G401 (cell line): ENCODE measurements at regions not wholly inside any gene's neighbourhood (a gene's known extent, or its start where the extent isn't known, plus 50 kb on each side); places are given as distances from the start of the nearest gene placed in this dataset.

Source experiments
- DNase-seq: peaks from one replicate; pipeline ENCODE4 v3.0.0-alpha.2; 2015; ENCODE audit warnings: low spot score
- in situ Hi-C: cut with HindIII; loops from 2 replicates; pipeline ENCODE4 v1.10.0; 2016; ENCODE audit warnings: low sequenced_read_pairs, mixed read lengths

DNA sequence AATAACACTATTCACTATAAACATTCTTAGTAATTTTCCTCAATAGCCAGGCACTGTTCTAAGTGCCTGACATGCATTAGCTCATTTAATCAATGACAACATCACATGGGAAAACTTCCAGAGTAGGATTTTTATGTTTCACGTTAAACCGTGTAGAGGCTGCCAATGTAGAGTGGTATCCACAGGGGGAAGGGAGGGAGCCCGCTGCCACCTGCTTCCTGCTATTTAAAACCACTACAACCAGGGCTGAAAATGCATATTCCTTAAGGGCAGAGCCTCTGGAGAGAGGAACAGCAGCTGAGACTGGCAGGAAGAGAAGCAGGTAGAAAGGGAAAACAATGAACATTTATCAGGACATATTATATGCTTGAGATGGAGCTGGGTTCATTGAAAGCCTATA, 684.3 kb upstream of the AUTS2 start:
- in situ Hi-C loops: no loop called here

DNA sequence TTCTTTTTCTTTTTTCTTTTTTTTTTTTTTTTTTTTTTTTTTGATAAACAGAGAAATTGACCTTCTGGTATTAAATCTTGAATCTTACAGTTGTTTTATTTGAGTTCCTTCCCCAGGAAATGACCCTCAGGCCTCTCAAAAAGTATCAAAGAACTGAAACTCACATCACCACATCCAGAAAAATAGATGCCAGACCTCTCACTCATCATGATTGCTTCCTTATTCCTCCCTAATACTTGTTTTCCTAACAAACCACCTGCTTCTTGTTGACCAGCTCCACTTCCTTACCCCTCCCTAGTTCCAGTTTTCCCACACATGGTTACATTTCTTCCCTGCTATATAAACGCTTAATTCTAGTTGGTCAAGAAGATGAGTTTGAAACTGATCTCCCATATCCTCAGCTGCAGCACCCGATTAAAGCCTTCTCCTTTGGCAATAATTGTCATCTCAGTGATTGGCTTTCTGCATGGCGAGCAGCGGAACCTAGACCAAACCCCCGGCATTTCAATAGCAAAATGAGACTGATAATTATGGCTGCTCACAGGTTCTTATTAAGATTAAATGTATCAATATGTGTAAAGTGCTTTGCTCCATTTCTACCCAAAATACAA, 681.1 kb upstream of the AUTS2 start:
- no peak for DNase-seq
- in situ Hi-C loops: no loop called here

More for the DNA sequence above, 684.3 kb upstream of the AUTS2 start:
- DNase-seq: no peak

DNA sequence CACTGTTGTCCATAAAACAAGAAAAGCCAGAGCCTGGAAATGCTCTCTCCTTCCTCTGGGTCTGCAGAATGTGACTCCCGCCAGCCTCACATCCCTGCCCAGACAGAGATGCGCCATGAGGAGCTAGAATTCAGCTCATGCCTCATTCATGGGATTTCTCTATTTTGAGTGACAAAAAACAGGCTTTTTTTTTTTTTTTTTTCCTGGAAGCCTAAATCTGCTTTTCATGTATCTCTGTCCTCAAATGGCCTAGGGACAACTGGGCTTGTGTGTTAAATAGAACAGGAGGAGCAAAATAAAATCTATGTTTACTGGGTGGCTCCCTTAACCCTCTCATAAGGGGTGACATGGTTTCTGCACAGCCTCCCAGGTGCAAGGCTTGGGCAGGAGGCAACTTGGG, 679.7 kb upstream of the AUTS2 start:
- no peak for DNase-seq
- in situ Hi-C loops: no loop called here

DNA sequence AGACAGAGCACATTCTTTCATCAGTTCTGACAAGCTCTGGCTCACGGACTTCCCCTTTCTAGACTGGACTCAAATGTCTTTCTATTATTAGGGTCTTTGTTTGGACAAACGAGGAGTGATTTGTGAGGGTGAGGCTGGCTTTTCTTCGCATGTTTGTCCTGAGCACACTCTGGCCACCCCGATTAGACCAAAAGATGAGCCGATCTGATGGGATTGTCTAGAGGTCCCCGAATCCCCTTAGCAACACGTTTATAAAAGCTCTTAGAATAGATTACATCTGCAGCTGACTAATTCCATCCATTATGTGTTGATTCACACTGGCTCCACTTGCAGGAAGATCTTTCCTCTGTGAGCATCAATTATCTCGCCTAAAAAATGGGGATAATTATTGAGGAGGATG, 675.4 kb upstream of the AUTS2 start:
- no peak for DNase-seq
- in situ Hi-C loops: no loop called here

DNA sequence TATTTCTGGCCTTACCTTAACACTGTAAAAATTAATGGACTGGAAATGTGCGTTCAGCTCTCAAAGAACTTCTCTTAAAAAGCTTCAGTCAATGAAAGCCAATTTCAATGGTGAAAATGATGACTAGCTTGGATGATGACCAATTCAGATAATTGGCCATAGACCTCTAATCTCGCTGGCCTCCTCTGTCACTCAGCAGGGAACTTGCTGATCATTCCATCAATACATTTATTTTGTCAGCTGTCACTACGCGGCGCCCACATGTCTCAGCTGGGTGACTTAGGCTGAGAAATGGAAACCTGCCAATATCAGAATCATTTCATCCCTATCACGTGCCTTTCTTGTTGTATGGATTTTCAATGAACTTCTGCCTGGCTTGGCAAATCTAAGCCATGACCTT, 673.0 kb upstream of the AUTS2 start:
- DNase-seq: no peak
- in situ Hi-C loops: no loop called here

DNA sequence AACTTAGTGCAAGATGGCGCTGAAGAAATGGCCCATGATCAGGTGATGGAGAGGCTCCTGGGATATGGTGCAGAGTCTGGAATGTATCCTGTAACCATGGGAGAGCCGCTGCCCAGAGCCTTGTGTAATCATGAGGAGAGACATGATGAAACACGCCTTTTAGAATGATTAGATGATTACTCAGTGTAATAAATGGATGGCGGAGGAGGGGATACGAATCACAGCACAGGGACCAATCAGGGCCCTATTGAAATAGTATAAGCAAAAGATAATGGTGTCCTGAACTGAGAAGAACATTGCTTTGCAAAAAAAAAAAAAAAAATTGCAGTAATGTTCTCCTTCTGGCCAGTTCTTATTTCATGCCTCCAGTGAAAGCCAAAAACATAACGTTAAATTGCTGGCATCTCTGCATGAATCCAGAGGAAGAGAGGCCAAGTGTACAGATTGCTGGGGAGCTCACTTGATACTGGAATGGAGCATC, 668.5 kb upstream of the AUTS2 start:
- in situ Hi-C loops: no loop called here
- DNase-seq: peak; percentile 89

DNA sequence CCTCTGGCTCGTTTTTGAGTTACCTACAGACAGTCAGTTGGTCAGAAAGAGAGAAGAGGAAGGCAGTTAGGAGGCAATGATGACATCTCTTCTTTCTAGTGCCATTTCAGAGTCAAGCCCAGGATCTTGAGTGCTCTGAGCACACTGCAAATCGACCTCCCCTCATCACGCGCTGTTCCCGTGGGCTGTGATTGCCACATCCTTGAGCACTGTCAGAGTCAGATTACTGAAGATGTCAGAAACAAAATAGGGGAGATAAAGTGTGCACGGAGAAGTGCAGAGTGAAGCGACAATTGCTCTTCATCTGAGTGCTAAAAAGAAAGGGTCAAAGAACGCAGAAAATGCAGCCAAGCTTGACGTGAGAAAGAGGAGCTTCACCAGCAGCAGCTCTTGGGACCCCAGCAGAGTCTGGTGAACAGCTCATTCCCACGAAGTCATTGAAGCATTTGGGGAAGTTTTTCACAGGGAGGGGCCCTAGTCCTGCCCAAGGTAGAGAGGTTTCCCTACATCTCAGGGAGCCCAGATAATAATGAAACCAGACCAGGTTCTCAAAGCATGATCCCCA, 661.7 kb upstream of the AUTS2 start:
- DNase-seq: no peak
- in situ Hi-C loops: no loop called here

DNA sequence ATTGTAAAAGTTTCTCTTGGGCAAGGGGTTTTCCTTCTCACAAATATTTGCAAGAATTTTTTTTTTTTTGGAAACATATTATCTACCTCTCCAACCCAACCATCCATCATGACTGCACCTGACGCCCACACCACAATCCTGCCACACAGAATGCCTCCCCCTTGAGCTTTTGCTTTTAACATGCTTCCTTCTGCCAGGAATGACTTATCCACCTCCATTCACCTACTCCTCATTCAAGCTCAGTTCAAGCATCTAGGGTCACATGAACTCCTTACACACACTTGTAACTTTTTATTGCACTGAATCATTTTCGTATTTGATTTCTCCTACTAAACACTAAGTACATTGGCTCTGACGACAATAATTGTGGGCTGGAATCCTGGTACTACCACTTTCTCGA, 660.1 kb upstream of the AUTS2 start:
- in situ Hi-C loops: no loop called here
- no peak for DNase-seq

DNA sequence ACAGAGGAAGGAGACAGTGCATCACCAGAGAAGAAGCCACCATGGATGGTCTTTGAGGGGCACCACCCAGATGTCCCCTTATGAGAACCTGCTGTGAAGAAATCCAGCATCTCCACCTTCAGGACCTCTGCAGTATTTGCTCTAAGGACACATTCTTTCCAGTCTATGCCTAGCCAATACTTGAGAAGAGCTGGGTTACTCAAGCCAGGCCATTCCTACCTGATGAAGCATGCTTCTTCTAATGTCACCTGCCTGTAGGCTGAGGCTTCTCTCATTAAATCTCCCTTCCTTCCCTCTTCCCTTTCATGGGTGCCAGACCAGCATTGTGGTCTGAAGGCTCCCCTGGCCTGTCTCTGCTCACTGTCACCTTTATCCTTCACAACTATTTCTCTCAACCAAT, 654.5 kb upstream of the AUTS2 start:
- no peak for DNase-seq
- in situ Hi-C loops: no loop called here

DNA sequence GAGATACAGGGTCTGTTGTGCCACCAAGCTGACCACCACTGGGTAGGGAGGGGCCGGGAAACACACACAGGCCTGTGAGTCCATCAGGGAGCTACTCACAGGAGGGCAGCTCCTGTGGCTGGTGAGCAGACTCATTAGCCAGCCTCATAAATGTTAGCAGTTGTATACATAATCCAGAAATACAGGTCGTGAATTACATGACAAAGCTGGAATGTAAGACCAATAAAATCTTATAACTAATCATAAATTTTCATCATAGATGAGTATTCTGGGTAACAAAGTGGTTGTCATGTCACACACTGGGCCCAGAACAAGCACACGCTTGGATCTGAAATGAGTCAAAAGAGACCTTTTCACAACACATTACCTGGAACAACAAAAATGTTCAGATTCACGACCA, 642.6 kb upstream of the AUTS2 start:
- in situ Hi-C loops: no loop called here
- DNase-seq: no peak

DNA sequence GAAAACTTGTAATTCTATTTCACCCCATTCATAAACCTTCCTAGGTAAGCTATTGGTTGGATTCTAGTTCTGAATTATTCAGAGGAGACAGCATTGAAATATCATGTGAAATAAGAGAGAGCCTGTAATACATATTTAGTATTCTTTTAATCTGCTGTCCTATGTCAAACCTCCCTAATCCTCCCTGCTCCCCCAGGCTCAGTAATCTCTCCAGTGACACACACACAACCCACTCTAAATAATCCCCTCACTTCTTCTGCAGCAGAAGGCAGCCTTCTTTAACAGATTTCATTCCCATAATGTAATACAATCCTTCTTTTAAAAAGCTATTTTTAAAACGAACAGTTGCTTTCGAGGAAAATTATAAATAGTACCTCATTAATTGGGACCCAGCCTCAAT, 639.7 kb upstream of the AUTS2 start:
- in situ Hi-C loops: no loop called here
- no peak for DNase-seq

DNA sequence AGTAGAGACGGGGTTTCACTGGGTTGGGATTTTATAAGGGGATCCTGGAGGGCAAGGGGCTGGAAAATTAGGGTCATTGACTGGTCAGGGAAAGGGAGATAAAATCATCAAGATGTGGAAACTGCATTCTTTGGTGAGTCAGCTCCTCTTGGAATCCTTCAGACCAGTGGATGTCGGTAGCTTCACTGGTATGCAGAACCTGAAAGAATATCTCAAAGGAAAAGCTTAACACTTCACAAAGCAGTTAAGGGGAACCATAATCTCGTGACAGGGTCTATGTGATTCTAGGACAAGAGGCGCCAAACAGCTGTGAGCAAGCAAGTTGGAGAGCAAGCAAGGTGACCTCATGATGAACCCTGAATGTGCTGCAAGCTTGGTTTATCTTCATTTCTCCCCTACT, 634.7 kb upstream of the AUTS2 start:
- in situ Hi-C loops: no loop called here
- no peak for DNase-seq

DNA sequence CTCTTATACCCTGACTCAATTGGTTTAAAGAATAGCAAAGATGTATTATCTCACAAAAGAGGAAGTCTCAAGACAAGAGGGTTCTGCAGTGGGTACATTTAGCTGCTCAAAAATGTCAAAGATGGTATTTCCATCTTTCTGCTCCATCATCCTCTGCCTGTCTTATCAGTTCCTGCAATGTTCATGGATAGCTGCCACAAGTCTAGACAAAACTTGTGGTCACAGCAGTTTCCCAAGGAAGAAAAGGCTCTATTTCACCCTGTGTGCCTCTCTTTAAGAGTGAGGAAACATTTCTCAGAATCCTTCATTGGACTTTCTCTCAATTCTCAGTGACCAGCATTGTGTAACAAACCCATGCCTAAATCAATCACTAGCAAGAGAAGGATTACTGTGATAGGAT, 634.2 kb upstream of the AUTS2 start:
- in situ Hi-C loops: no loop called here
- no peak for DNase-seq

DNA sequence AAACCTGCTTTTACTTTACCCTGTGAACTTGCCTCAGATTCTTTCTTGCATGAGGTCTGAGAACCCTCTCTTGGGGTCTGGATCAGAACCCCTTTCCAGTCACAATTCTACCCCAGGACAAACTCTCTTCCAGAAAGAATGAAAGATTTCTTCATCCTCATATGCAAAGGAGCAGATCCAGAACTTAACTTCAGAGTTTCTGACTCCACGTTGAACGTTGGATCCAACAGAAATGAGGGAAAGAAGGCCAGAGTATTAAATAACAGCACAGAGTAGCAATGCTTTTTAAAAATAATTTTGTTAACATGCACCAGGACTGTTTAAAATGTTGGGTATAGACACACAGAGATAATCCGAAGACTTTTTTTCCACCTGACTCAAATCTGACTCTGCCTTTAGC, 632.9 kb upstream of the AUTS2 start:
- DNase-seq: no peak
- in situ Hi-C loops: no loop called here

DNA sequence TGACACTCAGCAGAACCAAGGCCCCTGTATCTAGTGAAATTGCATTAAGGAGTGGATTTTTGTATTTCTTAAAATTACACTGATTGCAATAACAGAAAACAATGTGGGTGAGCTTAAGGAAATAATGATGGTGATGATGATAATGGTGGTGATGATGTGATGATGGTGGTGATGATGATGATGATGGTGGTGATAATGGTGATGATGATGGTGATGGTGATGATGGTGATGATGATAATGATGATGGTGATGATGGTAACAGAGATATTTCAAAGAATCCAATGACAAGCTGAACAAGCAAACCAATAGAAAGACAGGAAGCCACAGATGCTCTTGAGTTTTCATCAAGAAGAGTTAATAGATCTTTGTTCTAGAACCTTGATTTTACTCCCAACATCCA, 630.7 kb upstream of the AUTS2 start:
- in situ Hi-C loops: no loop called here
- no peak for DNase-seq

DNA sequence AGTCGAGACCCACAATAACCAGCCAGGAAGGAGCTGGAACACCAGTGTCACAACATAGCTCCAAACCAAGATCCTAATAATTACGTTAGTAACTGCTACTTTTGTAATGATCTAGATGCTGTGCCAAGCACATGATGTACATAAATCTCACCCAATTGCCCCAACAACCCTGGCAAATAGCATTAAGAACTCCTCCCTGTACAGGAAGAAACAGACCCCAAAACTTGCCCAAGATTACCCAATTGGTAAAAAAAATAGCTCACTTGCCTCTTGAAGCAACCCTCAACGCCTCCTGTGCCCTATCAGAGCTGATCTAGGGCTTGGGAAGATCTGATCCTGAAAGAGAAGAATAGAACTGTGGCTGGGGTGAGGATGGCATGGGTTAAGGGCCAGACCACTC, 628.7 kb upstream of the AUTS2 start:
- no peak for DNase-seq
- in situ Hi-C loops: no loop called here

DNA sequence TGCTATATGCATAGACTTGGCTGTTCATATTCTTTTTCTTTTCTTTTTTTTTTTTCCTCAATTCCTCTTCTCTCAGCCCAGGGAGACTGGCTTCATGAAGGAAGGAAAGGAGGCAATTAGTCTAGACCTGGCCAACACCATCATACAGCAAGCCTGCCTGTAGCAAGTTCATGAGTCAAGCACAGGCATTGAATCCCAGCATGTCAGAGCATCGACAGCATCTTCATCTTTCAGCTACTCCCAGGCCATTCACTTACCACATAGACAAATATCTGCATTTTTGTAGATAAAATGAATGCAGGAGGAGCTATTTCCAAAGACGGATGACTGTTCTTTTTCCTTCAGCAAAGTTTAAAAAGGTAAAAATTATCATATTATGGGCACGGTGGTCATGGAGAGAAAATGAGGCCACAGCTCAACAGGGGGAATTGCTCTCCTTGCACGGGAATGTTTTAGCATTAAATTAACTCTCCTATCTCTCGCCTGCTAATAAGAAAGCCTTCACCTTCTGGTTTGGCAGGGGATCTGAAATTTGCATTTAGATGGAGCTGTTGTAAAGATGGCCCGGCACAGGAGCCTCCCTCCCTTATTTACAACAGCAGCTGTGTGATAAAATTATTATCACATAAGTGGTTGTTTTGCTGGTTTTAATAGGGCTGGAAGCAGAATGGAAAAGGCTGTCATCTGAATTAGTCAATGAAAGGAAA, 626.5 kb upstream of the AUTS2 start:
- in situ Hi-C loops: no loop called here
- DNase-seq: peak; percentile 8

DNA sequence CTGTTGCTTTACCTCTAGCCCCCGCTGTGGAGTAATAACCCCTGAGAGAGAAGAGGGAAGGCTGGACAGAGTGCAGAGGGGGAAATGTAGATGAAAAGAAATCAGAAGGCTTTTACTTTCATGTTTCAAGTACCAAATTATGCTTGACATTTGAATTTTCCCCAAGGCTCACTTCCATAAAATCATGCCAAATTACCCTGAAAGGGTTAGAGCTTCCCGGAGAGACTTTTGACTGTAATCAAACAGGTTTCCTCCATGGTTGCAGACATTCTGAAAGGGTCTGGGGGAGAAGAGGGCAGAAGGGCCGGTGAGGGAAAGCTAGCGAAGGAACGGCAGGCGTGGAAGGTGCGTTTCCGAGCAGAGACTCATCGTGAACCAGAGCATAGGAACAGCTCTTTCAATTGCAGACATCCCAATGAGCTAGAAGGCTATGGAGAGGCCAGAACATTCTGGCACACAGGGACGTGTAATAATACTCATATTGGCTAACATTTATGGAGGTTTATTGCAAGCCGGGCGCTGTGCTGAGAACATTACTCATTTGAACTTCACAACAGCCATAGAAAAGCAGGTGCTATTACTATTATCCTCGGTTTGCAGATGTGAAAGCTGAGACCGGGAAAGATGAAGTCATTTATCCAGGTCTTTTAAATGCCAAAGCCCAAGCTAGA, 620.8 kb upstream of the AUTS2 start:
- no peak for DNase-seq
- in situ Hi-C loops: no loop called here

DNA sequence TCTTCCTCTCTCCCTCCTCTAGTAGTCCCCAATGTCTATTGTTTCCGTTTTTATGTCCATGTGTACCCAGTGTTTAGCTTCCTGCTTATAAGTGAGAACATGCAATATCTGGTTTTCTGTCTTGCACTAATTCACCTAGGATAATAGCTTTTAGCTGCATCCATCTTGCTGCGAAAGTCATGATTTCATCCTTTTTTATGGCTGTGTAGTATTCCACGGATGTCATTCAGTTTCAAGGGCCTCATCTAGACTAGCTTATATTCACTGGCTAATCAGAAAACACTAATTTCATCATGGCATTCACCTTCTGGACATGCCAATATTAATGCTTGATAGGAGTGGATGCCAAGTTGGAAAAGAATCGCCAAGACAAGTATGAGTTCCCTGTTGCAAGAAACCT, 619.6 kb upstream of the AUTS2 start:
- in situ Hi-C loops: no loop called here
- DNase-seq: no peak

DNA sequence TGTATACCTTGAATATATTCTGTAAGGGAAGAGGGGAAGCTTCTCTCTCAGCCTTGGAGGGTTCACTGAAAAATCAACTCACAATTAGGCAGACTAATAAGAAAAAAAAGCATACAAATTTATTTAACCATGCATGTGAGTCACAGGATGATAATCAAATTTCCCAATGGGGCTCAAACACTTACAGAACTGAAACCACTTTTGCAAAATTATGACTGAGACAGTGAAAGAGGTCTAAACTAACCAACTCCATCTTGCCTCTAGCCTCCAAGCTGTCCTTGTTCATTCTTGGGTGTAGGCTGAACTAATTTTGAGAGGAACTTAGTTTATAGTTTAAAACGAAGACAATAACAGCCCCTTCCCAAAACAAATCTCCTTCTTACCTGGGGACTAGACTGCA, 618.3 kb upstream of the AUTS2 start:
- in situ Hi-C loops: no loop called here
- no peak for DNase-seq
